GM21786 (cell line): ENCODE measurements at regions not wholly inside any gene's neighbourhood (a gene's known extent, or its start where the extent isn't known, plus 50 kb on each side); places are given as distances from the start of the nearest gene placed in this dataset.

ENCODE experiments used
- ATAC-seq: cut with Tn5 transposase; IDR thresholded peaks from one replicate; pipeline ENCODE4 v1.9.1; 2021; ENCODE audit not compliant: unreplicated experiment

DNA sequence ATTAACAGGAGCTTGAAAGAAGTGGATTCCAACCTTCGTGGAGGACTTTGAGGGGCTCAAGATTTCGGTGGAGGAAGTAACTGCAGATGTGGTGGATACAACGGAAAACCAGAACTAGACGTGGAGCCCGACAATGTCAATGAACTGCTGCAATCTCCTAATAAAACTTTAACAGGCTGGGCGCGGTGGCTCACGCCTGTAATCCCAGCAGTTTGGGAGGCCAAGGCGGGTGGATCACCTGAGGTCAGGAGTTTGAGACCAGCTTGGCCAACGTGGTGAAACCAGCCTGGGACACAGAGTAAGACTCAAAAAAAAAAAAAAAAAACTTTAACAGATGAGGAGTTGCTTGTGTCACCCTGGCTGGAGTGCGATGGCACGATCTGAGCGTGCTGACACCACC lies 477.8 kb upstream of the MKI67 start:
- no peak for ATAC-seq

DNA sequence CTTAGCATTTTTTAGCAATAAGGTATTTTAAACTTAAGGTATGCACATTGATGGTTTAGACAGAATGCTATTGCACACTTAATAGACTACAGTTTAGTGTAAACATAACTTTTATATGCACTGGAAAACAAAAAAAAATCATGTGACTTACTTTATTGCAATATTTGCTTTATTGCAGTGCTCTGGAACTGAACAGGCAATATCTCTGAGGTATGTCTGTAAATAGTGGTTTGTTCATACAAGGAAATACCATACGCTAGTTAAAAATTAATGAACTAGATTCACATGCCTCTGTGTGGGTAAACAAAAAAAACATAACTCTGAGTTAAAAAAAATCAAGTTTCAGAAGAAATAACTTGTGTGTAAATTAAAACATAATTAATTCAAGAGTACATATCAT lies 479.0 kb upstream of the MKI67 start:
- ATAC-seq, result no peak

DNA sequence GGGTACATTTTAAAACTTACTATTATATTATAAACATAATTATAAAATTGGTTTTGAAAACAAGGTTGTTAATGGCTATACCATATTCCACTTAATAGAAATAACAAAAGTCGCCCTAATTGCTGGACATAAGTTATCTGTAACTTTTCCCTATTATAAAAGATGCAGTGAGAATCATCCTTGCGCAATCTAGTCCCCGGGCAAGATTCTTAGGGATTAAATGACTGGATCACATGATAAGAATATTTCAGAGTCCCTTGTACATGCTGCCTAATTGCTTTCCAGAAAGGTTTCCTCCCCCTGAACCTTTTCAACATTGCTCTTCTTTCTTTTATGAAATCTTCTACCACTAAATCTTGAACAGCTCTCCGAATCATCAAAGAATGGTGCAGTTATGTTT lies 479.8 kb upstream of the MKI67 start:
- ATAC-seq, result no peak

DNA sequence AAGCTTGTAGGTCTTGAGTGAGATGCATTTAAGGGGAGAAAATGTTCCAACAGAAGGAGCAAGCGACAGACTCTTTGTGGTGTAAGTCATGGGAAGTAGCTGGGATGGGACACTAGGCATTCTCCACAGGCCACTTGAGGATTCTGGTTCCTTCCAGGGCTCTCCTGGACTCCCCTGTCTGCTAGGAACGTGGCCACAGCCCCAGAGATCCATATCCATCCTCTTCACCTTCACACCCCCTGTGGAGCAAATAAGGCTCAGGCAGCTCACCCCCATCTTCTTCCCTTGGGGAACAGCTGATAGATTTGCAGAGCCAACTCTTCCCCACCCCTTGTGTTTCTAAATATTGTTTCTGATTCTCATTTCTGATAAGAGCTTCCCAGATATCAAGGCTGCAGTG lies 482.6 kb upstream of the MKI67 start:
- no peak for ATAC-seq

DNA sequence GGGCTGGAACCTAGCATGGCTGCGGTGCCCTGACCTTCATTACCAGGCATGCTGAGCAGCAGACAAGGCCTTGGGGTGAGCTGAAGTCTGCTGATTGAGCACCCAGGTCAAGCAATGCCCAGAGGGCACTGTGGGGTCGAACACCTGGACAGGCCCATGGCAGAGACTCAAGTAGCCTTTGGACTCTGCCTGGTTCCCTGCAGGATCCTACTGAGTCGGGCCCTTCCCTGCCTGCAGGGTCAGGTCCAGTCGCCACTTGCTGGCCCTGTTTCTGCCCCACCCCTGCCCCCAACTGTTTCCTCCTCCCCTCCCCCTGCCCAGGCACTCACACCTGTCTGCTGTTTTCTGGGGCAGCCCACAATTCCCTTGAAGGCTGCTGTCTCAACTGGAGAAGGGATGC lies 483.2 kb upstream of the MKI67 start:
- ATAC-seq, result no peak

DNA sequence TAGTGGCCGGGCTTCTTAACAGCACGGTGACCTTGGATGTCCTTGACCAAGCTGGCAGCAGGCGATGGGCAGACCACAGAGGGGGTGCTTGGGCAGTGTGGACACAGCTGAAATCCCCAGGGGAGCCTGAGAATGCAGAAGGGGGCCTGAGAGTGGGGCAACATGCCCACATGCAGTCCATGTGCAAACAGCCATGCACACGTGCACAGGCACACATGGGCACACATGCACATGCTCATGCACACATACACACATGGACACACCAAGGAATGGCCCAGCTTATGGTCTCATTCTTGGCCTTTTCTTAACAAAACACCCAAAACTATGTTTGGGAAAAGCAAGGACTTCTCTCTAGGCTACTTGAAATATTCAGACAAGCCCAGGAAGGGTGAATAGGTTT lies 483.9 kb upstream of the MKI67 start:
- no peak for ATAC-seq

DNA sequence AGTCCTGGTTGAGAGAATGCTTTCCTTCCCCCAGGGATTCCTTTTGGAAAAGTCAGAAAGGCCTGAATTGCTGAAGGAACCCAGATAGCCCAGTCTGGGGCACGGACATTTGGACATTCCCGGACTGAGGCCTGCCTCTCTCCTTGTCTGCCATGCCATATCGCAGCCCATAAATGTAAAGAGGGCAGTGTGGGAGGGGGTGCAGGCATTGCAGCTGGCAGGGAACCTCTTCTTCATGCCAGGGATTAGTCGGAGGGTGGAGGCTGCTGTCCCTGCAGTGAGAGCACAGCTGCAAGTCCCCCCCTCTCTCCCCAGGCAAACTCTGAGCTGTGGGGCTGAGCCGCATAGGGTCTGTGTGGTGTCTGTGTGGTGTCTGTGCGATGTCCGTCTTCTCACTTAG lies 486.0 kb upstream of the MKI67 start:
- no peak for ATAC-seq

DNA sequence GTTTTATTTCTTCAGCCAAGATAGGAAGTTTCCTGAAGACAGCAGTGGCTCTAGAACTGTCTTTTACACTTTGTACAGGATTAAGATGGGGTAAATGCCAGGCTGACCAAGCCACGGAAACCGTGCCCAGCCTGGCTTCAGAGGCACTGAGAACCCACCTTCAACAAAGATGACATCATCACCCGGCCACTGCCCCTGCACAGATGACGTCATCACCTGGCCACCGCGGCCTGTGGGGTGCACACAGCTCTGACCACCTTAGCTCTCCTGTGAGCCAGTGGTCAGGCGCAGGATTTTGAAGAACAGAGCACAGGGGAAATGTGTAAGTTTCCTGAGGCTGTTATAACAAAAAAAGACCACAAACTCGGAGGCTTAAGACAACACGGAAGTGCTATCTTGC lies 486.4 kb upstream of the MKI67 start:
- no peak for ATAC-seq

DNA sequence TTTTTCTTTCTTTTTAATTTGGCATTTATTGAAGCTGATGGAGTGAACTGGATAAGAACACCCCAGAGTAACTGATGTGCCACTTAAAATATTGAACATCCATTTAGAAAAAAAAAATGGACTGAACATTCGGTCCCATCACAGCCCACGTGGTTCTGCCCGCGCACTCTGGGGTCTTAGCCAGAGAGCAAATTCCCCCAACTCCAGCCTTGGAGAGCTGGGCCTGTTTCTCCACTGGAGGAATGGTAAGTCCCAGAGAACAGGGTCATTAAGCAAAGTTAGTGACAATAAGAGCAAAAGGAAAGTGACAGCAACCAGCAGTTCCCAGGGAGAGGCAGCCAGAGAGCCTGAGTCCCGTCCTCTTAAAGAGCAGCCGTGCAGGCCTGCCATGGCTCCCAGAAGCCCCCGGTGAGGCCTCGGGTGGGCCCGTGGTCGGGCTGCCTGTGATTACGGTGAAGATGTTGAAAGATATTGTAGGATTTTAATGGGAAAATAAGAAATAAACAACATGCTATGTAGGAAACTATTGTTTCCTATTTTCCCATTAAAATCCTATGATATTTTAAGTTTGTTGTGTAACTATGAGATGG lies 487.9 kb upstream of the MKI67 start:
- ATAC-seq, result no peak

DNA sequence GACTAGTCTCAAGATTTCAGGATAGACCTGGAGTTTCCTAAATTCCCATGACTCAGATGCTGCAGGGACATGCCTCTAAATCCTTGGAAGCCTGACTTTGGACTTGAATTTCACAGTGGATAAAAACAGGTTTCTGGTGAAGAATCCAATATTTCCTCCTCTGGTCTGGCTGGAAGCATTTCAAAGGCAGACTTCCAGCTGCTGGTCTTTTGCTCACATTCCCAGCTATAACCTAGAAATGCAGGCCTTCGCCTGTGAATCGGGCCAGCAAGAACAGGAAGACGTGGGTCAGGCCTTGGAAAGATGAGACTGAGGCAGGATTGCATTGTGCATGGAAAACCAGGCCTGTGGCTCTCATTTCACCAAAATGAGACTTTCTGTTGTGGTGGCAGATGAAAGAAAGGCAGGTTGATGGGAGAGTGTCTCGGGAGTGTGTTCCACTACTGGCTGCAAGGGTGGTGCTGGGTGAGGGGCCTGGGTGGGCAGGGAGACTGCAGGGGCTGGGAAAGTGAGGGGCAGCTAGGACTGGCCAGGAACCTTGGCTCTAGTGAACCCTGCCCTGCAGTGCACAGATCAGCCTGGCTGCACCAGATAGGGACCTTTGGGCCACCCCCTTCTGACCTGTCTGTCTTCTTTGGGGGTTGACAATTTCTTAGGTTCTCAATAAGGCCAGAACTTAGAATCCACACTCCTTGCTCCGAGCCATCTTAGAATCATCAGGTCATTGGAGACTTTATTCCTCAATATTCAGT lies 488.8 kb upstream of the MKI67 start:
- ATAC-seq, result no peak

DNA sequence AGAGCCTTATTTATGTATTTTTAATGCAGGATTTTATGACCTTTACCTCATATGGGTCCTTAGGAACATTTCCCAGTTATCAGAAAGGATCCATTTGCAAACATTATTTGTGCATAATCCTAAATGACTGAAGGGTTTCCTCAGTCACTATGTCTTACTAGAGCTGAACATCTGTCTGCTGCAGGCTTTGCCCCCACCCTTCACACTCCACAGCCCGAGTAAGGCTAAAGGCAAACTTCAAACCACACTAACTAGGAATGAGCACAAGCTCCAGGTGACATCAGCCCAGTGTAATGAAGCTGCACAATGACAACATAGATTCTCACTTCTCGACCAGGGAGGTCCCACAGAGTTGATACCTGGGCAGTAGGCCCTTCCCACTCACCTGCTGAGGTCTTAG lies 491.3 kb upstream of the MKI67 start:
- no peak for ATAC-seq

DNA sequence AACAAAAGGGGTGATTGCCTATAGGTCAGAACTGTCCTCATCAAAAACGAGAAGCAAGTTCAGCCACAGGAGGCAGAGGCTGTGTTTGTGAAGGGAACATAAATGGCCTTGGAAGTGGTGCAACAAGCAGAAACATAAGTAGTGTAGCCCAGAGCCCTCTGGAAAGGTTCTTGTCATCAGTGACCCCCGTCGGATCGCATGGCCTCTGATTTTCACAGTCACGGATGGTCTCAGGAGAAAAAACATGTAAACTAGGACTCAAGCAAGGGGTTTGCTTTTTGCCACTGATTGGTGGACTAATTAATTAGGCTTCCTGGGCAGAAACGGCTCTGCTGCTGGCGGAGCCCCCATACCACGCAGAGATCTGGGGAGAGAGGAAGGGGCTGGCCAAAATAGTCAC lies 496.5 kb upstream of the MKI67 start:
- ATAC-seq, result no peak

DNA sequence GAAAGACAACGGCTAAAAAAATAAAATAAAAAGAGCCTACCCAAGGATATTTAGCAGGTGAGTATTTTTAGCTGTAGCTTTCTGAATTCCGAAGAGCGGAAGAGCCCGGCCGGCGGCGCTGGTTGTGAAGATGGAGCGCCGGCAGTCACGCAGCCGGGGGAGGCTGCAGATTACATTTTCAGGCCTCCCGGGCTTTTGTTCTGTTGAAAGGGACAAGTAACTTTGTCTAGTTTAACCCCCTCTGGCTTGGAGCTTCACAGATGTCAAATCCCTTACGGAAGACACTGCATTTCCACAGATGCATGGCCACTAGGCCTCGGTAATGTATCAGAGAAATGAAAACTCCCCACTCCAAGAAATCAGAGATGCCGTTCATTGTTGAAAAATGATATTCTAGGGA lies 497.6 kb upstream of the MKI67 start:
- no peak for ATAC-seq

DNA sequence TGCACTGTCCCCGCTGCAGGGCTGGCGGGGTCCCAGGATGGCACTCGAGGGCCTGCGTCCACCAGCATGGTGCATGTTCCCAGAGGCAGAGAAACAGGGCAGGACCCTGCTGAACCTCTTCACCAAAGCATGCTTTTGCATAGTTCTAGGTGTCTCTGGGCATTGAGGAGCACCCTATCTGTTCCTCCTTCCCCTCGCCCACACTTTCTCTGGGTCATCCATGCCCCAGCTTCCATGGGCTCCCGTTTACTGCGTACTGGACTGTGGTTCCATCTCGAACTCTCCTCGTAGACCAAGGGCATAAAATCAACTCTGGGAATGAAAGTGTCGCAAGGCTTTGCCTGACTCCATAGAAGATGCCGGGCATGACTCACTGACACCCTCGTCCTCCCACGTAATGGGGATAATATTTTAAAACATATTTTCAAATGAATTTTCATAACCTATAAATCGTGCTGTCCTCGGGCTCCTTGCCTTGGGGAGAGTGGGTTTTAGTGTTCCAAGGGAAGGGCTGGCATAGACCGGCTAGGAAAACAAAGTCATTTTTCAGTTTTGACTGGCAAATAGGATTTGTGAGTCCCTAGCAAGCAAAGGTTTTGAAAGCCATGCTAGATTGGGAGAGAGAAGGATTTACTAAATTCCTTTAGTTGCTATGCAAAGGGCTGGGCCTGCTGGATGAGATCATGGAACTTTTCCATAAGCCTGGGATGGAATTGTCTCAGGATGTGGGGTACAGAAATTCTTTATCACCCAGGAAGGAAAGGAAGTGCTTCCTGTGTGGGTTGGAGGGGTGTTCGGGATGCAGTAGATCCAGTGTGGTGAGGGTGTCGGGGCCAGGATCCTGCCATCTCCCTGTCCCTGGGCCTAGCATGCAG lies 498.7 kb upstream of the MKI67 start:
- no peak for ATAC-seq

DNA sequence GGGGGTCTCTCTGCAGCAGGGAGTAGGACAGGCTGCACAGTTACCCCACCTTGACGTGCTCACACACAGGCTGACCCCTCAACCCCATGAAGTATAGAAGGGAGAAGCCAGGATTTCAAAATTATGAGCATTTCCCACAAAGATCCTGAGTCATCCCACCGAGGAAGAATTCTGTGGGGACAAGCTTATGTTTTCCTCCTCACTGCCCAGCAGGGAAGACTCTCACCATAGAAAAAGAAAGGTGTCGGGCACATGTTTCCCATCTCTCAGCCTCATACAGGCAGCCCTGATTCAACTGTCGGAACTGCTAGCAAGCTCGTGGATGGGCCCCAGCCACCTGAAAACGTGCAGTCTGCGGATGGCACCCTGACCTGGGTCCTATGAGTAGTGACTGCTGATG lies 499.7 kb upstream of the MKI67 start:
- ATAC-seq, result no peak

DNA sequence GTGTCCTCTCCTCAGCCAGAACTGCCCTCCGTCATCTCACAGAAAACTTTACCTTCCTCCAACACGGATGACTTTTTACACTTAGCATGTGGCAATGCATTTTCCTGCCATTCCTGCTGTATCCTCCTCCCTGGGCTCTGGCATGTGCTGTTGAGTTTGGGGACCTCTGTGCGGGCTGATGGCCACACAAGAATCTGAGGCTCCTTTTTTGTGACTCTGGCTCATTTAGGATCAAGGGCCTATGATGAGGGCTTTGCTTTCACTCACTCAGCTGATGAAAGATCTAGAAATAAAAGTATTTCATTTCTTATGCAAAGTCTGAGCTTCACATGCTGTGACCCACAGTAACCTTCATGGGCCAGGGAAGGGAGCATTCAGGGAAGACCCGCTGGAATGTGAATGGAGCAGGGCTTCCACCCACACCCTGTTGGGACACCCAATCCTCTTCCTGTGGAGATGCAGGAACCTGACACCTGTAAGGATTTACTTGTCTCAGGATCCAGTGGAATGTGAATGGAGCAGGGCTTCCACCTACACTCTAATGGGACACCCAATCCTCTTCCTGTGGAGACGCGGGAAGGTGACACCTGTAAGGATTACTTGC lies 500.3 kb upstream of the MKI67 start:
- no peak for ATAC-seq

DNA sequence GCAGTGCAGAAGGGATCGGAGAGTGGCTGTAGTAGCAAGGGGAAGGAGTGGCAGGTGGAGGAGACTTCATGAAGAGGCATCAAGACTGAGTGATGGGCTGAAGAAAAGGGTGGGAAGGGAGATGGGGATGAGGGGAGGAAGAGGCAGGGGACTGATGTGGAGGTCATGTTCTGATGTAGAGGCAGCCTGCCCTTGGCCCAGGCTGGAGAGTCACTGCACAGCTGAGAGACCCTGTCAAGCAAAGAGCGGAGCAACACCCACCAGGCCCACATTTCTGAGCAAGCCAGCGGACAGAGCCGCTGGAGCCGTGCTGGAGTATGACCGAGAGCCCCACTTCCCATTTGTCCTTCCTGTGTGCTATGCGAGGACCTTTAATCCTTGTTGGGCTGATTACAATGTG lies 501.6 kb upstream of the MKI67 start:
- ATAC-seq, result no peak

DNA sequence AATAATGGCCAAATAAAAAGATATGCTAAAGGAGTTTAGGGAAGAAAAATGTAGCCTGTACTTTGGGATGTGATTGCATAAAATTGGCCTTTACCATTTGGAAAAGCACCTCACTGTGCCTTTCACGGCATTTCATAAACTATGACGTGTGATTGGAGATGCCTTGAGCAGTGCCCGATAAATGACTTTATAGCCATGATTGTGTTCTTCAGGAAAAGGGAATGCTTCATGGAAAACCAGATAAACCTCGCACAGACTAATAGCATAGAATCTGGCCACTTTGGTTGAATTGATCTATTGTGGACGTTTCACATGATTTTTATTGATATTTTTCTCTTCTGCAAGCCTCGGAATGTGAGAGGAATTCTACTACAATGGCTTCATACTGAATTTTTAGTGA lies 502.0 kb upstream of the MKI67 start:
- ATAC-seq, result no peak

DNA sequence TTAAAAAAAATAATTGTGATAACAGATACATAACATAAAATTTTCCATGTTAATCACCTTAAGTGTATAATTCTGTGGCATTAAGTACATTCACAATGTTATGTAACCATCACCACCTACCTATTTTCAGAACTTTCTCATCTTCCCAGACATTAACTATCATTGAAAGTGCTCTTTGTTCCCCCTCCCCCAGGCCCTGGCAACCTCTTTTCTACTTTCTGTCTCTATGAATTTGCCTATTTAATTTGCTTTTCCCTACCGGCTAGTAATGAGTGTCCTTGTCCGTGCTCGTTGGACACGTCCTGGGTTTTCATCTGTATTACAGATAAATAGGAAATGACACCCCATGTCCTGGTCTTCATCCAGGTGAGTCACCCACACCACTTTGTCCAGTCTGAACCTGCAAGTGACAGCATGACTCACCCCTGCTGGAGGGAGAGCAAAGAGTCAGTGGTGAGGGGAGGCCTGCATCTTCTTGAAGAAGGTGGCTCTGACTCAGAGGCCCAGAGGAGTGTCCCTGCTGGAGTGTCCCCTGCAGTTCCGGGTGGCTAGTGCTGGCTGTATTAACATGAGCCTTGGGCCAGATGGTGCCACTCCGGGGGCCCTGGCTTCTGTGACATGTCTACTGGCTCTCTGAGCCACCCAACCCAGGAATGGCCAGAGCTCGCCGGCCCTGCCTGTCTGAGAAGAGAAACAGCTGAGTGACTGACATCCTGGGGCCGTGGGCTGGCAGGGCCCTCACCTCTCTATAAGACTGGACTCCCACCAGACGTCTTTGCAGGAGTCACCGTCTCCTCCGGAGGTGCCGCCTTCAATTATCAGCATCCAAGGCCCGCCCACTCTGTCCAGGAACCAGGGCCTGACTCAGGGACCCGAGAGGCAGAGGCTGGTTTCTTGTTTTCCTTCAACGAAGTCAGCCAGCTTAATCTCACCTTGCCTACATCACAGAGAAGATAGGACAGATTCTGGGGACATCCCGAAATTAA lies 503.2 kb upstream of the MKI67 start:
- no peak for ATAC-seq

DNA sequence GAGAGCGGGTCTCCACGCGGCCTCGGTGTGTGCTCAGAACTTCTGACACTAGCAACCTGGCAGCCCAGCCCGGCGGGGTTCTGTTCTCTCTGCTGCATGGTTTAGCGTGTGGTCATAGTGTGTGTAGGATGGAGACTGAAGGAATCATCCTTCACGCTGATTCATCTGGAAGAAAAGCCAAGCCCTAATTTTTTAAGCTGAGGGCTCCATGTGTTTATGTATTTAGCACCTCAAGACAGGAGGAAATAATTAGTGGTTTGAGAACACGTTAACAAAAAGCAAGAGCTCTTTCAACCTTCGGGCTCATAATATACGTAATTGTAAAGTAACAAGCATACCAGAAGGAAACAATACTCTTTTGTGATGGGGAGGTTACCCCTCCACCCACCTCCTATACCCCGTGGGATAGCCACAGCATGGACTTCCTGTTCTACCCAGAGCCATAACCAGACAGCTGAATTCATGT lies 504.6 kb upstream of the MKI67 start:
- no peak for ATAC-seq
